Gastrocnemius medialis (tissue), 4 donors: ENCODE measurements at regions not wholly inside any gene's neighbourhood (a gene's known extent, or its start where the extent isn't known, plus 50 kb on each side); places are given as distances from the start of the nearest gene placed in this dataset.

ENCODE experiments used
- ATAC-seq, 2 donors: fragments of 150-250 bp; one replicate each; pipeline ENCODE4 v1.9.1; 2016
- DNase-seq, 2 donors: peaks; one replicate each; pipeline ENCODE4 v3.0.0-alpha.2; 2019
- H3K27ac ChIP-seq, 4 donors: fragments of 200-600 bp; sonication (generic); 1 replicate in 1 of 4; 2 replicates in 3 of 4; pipeline ENCODE4 v1.5.1; 2016 to 2018; ENCODE audit warnings: mild to moderate bottlenecking in 2 of 4, moderate library complexity in 1 of 4
- H3K27me3 ChIP-seq, 3 donors: fragments of 200-600 bp; sonication (generic) in 2 of 3; 1 replicate in 1 of 3; 2 replicates in 2 of 3; pipeline versions ENCODE4 v1.5.1 to v1.6.0; 2016 to 2019; ENCODE audit warnings: mild to moderate bottlenecking in 1 of 3, moderate library complexity in 1 of 3
- H3K36me3 ChIP-seq, 2 donors: fragments of 200-600 bp; sonication (generic) in 1 of 2; one replicate each; pipeline ENCODE4 v1.5.1; 2017 to 2018
- H3K4me1 ChIP-seq, 2 donors: fragments of 200-600 bp; sonication (generic) in 1 of 2; one replicate each; pipeline ENCODE4 v1.5.1; 2016 to 2017; ENCODE audit warnings: mild to moderate bottlenecking in 2 of 2
- H3K4me3 ChIP-seq, 4 donors: fragments of 200-600 bp; sonication (generic) in 3 of 4; 1 replicate in 1 of 4; 2 replicates in 3 of 4; pipeline ENCODE4 v1.5.1; 2016 to 2019; ENCODE audit warnings: mild to moderate bottlenecking in 2 of 4
- H3K9me3 ChIP-seq, 3 donors: fragments of 200-600 bp; sonication (generic) in 2 of 3; 1 replicate in 1 of 3; 2 replicates in 2 of 3; pipeline ENCODE4 v1.5.1; 2016 to 2019
- POLR2A ChIP-seq, 2 donors: fragments of 450-650 bp; IDR thresholded peaks; one replicate each; pipeline ENCODE4 v1.6.1; 2017; ENCODE audit warnings: antibody characterized with exemption in 2 of 2, mild to moderate bottlenecking in 2 of 2, moderate library complexity in 2 of 2
- in situ Hi-C, 4 donors: fragments of 200-750 bp; cut with MboI; loops; one replicate each; pipeline versions ENCODE4 v1.15.0 to v1.8.0; 2017; ENCODE audit warnings: low sequenced_read_pairs in 4 of 4
- intact Hi-C: fragments of 100-400 bp; cut with DNase I; formaldehyde crosslinking; loops from one replicate; pipeline ENCODE4 v1.15.1; 2023; ENCODE audit warnings: low total_unique reads
- TF ChIP-seq, protein P1 (sequence below), 5 experiments: fragments of 450-650 bp in 3 of 5; fragments of 200-600 bp in 2 of 5; sonication (generic) in 2 of 5; IDR thresholded peaks in 4 of 5; conservative IDR thresholded peaks in 1 of 5; 1 replicate in 4 of 5; 2 replicates in 1 of 5; pipeline ENCODE4 v1.5.1; 2016 to 2019; ENCODE audit warnings: antibody characterized with exemption in 5 of 5, mild to moderate bottlenecking in 3 of 5, moderate library complexity in 3 of 5

- no peaks in the 10 kb centered on the region for H3K4me1 ChIP-seq
- no peak overlapping the region for H3K27ac ChIP-seq
- TF ChIP-seq, protein P1, sequence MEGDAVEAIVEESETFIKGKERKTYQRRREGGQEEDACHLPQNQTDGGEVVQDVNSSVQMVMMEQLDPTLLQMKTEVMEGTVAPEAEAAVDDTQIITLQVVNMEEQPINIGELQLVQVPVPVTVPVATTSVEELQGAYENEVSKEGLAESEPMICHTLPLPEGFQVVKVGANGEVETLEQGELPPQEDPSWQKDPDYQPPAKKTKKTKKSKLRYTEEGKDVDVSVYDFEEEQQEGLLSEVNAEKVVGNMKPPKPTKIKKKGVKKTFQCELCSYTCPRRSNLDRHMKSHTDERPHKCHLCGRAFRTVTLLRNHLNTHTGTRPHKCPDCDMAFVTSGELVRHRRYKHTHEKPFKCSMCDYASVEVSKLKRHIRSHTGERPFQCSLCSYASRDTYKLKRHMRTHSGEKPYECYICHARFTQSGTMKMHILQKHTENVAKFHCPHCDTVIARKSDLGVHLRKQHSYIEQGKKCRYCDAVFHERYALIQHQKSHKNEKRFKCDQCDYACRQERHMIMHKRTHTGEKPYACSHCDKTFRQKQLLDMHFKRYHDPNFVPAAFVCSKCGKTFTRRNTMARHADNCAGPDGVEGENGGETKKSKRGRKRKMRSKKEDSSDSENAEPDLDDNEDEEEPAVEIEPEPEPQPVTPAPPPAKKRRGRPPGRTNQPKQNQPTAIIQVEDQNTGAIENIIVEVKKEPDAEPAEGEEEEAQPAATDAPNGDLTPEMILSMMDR (IDR thresholded peaks at IDR 0.05 in 4 of 5, conservative IDR thresholded peaks at IDR 0.05 in 1 of 5), result no peak
- TF ChIP-seq POLR2A (IDR thresholded peaks at IDR 0.05), result no peak
- no peaks in the 10 kb centered on the region for H3K9me3 ChIP-seq
- no peak for ATAC-seq
- in situ Hi-C loops (no loop called here), intact Hi-C loops (no loop called here)
- H3K4me3 ChIP-seq, result no peak overlapping the region
- no peaks in the 10 kb centered on the region for H3K36me3 ChIP-seq
- DNase-seq, result no peak
- H3K27me3 ChIP-seq, result no peaks in the 10 kb centered on the region
These were observed 471.1 kb downstream of the DMAC1 start for GRCh38 chr9:7328453-7328852.

DNA sequence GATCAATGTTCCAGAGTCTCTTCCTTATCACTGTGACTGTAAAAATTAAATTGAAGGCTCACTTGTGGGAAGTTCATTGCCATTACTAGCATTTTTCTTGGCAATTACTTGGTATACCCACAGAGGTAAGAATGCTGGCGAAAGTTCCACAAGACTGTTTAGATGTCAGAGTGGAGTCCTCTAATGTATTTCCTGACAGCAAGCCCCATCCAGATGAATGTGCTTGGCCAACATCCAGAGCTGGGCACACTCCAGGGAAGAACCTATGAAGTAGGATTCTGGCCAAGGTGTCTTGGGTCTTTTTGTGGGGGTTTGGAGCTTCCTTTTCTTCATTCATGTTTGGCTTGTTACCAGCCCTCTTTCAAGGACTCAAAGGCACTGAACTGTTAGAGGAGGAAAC, 473.6 kb downstream of the DMAC1 start:
- no peak for DNase-seq
- intact Hi-C loops (no loop called here), in situ Hi-C loops (no loop called here)
- no peaks in the 10 kb centered on the region for H3K36me3 ChIP-seq
- H3K27me3 ChIP-seq, result no peaks in the 10 kb centered on the region
- H3K27ac ChIP-seq, result no peak overlapping the region
- H3K4me1 ChIP-seq, result no peaks in the 10 kb centered on the region
- H3K4me3 ChIP-seq, result no peak overlapping the region
- no peak for ATAC-seq
- no peaks in the 10 kb centered on the region for H3K9me3 ChIP-seq
- TF ChIP-seq, protein P1 (IDR thresholded peaks at IDR 0.05 in 4 of 5, conservative IDR thresholded peaks at IDR 0.05 in 1 of 5), result no peak
- TF ChIP-seq POLR2A (IDR thresholded peaks at IDR 0.05), result no peak

- no peak for DNase-seq
These were observed 475.4 kb downstream of the DMAC1 start for GRCh38 chr9:7324152-7324598.

GRCh38 chr9:7320841-7321240, 478.7 kb downstream of the DMAC1 start:
- DNase-seq, result no peak
- intact Hi-C loops, result no loop called here

More at GRCh38 chr9:7324152-7324598, 475.4 kb downstream of the DMAC1 start:
- intact Hi-C loops, result no loop called here
- no peak for ATAC-seq
- Histone ChIP-seq H3K4me3 (no peak overlapping the region), H3K4me1 (no peaks in the 10 kb centered on the region), H3K27ac (no peak overlapping the region), H3K9me3 (no peaks in the 10 kb centered on the region), H3K36me3 (no peaks in the 10 kb centered on the region), H3K27me3 (no peaks in the 10 kb centered on the region)
- TF ChIP-seq, protein P1 (IDR thresholded peaks at IDR 0.05 in 4 of 5, conservative IDR thresholded peaks at IDR 0.05 in 1 of 5), result no peak
- TF ChIP-seq POLR2A (IDR thresholded peaks at IDR 0.05), result no peak
- in situ Hi-C loops, result no loop called here

GRCh38 chr9:7320139-7320538, 479.4 kb downstream of the DMAC1 start:
- peaks cover 13 to 17% of the 10 kb centered on the region in 2 donors for H3K4me1 ChIP-seq

More at GRCh38 chr9:7320841-7321240, 478.7 kb downstream of the DMAC1 start:
- Histone ChIP-seq H3K4me1 (peaks cover 9 to 12% of the 10 kb centered on the region in 2 donors), H3K27me3 (no peaks in the 10 kb centered on the region), H3K27ac (no peak overlapping the region), H3K9me3 (no peaks in the 10 kb centered on the region), H3K4me3 (no peak overlapping the region), H3K36me3 (no peaks in the 10 kb centered on the region)
- no peak for ATAC-seq
- no peak for TF ChIP-seq POLR2A (IDR thresholded peaks at IDR 0.05)
- in situ Hi-C loops, result no loop called here

More at GRCh38 chr9:7320139-7320538, 479.4 kb downstream of the DMAC1 start:
- in situ Hi-C loops (no loop called here), intact Hi-C loops (no loop called here)
- Histone ChIP-seq H3K9me3 (no peaks in the 10 kb centered on the region), H3K4me3 (no peak overlapping the region), H3K27me3 (no peaks in the 10 kb centered on the region), H3K27ac (no peak overlapping the region), H3K36me3 (no peaks in the 10 kb centered on the region)
- DNase-seq, result no peak
- ATAC-seq, result no peak
- no peak for TF ChIP-seq POLR2A (IDR thresholded peaks at IDR 0.05)
- TF ChIP-seq, protein P1 (IDR thresholded peaks at IDR 0.05 in 4 of 5, conservative IDR thresholded peaks at IDR 0.05 in 1 of 5), result no peak
